GM18511 (cell line): ENCODE measurements at regions not wholly inside any gene's neighbourhood (a gene's known extent, or its start where the extent isn't known, plus 50 kb on each side); places are given as distances from the start of the nearest gene placed in this dataset.

Experiments
- ATAC-seq: cut with Tn5 transposase; IDR thresholded peaks from one replicate; pipeline ENCODE4 v1.9.1; 2021; ENCODE audit warnings: mild to moderate bottlenecking, moderate library complexity; ENCODE audit not compliant: unreplicated experiment

GRCh38 chr18:67695684-67696083, 179.2 kb upstream of the DSEL start:
- no peak for ATAC-seq

- ATAC-seq, result no peak
These were observed 178.3 kb upstream of the DSEL start for GRCh38 chr18:67694787-67695186.

GRCh38 chr18:67692811-67693210, 176.3 kb upstream of the DSEL start:
- no peak for ATAC-seq

- no peak for ATAC-seq
These were observed 166.0 kb upstream of the DSEL start for GRCh38 chr18:67682516-67682915.

GRCh38 chr18:67677489-67677888, 161.0 kb upstream of the DSEL start:
- ATAC-seq, result no peak

- ATAC-seq, result no peak
These were observed 156.2 kb upstream of the DSEL start for GRCh38 chr18:67672716-67673115.

GRCh38 chr18:67672155-67672554, 155.6 kb upstream of the DSEL start:
- no peak for ATAC-seq

GRCh38 chr18:67670024-67670543, 153.6 kb upstream of the DSEL start:
- ATAC-seq, result no peak

- no peak for ATAC-seq
These were observed 148.7 kb upstream of the DSEL start for GRCh38 chr18:67665266-67665665.

GRCh38 chr18:67662996-67663395, 146.5 kb upstream of the DSEL start:
- ATAC-seq, result no peak

- ATAC-seq, result no peak
These were observed 145.0 kb upstream of the DSEL start for GRCh38 chr18:67661555-67661954.

GRCh38 chr18:67654101-67654500, 137.6 kb upstream of the DSEL start:
- no peak for ATAC-seq

- ATAC-seq, result no peak
These were observed 135.8 kb upstream of the DSEL start for GRCh38 chr18:67652288-67652687.

- ATAC-seq, result no peak
These were observed 134.9 kb upstream of the DSEL start for GRCh38 chr18:67651438-67651837.

- no peak for ATAC-seq
These were observed 134.3 kb upstream of the DSEL start for GRCh38 chr18:67650686-67651385.

- no peak for ATAC-seq
These were observed 130.4 kb upstream of the DSEL start for GRCh38 chr18:67646890-67647289.

- ATAC-seq, result no peak
These were observed 127.7 kb upstream of the DSEL start for GRCh38 chr18:67644226-67644625.

- ATAC-seq, result no peak
These were observed 123.4 kb upstream of the DSEL start for GRCh38 chr18:67639872-67640271.

- ATAC-seq, result no peak
These were observed 120.3 kb upstream of the DSEL start for GRCh38 chr18:67636597-67637385.

- no peak for ATAC-seq
These were observed 118.3 kb upstream of the DSEL start for GRCh38 chr18:67634631-67635338.

GRCh38 chr18:67633939-67634338, 117.4 kb upstream of the DSEL start:
- no peak for ATAC-seq

GRCh38 chr18:67621906-67622305, 105.4 kb upstream of the DSEL start:
- no peak for ATAC-seq
